Kidney (tissue), 13 donors: ENCODE measurements at regions not wholly inside any gene's neighbourhood (a gene's known extent, or its start where the extent isn't known, plus 50 kb on each side); places are given as distances from the start of the nearest gene placed in this dataset.

Experiments
- DNase-seq, 5 donors: peaks; one replicate each; pipeline ENCODE4 v3.0.0-alpha.2; 2013 to 2020
- FAIRE-seq: peaks from 2 replicates; lab custom pipeline; 2012; peaks lifted over from hg19 to GRCh38; lab: Jason Lieb, UNC
- H3K27ac ChIP-seq, 2 donors: one replicate each; pipeline ENCODE4 v1.7.0; 2013; ENCODE audit warnings: low read depth in 2 of 2, low read length in 2 of 2, inconsistent platforms in 1 of 2
- H3K27me3 ChIP-seq: one replicate; pipeline ENCODE4 v1.7.1; 2013; ENCODE audit warnings: low read length, inconsistent platforms; ENCODE audit not compliant: control insufficient read depth, insufficient read depth
- H3K36me3 ChIP-seq, 3 donors: one replicate each; pipeline versions ENCODE4 v1.7.0 to v1.7.1; 2013; ENCODE audit warnings: low read length in 3 of 3, control low read depth in 1 of 3, inconsistent platforms in 1 of 3; ENCODE audit not compliant: insufficient read depth in 3 of 3, control insufficient read depth in 2 of 3
- H3K4me1 ChIP-seq, 3 donors: one replicate each; pipeline versions ENCODE4 v1.7.0 to v1.7.1; 2013; ENCODE audit warnings: low read length in 3 of 3, inconsistent platforms in 1 of 3, low read depth in 1 of 3; ENCODE audit not compliant: control insufficient read depth in 2 of 3, insufficient read depth in 2 of 3
- H3K4me3 ChIP-seq, 3 donors: one replicate each; pipeline versions ENCODE4 v1.7.0 to v1.8.1; 2013; ENCODE audit warnings: low read length in 3 of 3, control low read depth in 1 of 3, inconsistent platforms in 1 of 3
- H3K9ac ChIP-seq, 3 donors: one replicate each; pipeline versions ENCODE4 v1.7.0 to v1.7.1; 2013; ENCODE audit warnings: low read length in 3 of 3, control low read depth in 1 of 3, inconsistent platforms in 1 of 3
- H3K9me3 ChIP-seq, 3 donors: one replicate each; pipeline versions ENCODE4 v1.7.0 to v1.7.1; 2013; ENCODE audit warnings: low read length in 3 of 3, control low read depth in 1 of 3, inconsistent platforms in 1 of 3; ENCODE audit not compliant: control insufficient read depth in 2 of 3, insufficient read depth in 1 of 3
- CTCF ChIP-seq: IDR thresholded peaks from 3 replicates; pipeline ENCODE4 v1.5.1; 2012; ENCODE audit warnings: mild to moderate bottlenecking, moderate library complexity, borderline replicate concordance; ENCODE audit not compliant: insufficient read depth; ENCODE audit errors: extremely low read depth
- intact Hi-C: fragments of 100-400 bp; cut with DNase I; formaldehyde crosslinking; loops from one replicate; pipeline ENCODE4 v1.11.1; 2022
- donor health status: control.
- donor health status: control.
- donor health status: control.
- donor health status: control.
- donor health status: control.
- donor health status: DM: yes; HTN: yes; CAD: no.
- donor health status: Normal renal cell carcinoma (clear cell type).

DNA sequence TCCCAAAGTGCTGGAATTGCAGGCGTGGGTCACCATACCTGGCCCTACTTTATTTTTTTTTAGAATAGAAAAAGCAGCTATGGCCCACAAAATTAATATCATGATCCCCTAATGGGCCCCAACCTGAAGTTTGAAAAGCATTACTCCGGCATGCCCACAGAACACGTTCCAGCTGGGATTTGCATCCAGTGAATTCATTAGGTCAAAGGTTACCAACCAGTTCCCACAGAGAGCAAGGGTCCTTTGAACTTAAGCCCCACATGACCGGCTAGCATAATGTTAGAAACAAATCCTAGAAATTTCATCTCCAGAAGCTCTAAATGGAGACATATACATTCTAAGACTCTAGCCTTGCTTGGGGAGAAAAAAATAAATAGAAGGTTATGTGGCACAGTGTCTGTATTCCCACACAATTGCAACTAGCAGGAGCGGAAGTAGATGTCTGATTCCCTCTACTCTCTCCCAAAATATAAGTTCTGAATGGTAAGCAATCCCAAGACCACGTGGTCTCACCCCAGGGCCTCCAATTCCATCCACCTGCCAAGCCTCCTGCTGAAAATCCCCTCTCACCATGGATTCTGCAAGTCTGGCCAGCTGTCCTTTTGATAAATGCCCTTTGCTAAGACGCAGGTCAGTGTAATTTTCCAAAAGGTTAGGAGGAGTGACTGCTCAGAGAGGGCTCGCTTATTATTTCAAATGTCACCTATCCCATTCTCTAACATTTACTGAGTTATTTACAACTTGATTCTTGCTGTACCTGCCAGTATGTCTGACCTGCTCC lies 395.8 kb downstream of the NPIPA8 start:
- DNase-seq (no peak), FAIRE-seq (no peak)
- no peaks in the 10 kb centered on the region for H3K27me3 ChIP-seq
- H3K36me3 ChIP-seq, result no peaks in the 10 kb centered on the region
- H3K9me3 ChIP-seq, result no peaks in the 10 kb centered on the region
- intact Hi-C loops, result no loop called here
- peaks cover 0 to 2% (median 0%) of the 10 kb centered on the region in 3 donors for H3K4me1 ChIP-seq
- no peak overlapping the region for H3K9ac ChIP-seq
- no peak overlapping the region for H3K4me3 ChIP-seq
- no peak overlapping the region for H3K27ac ChIP-seq
- TF ChIP-seq CTCF, result no peak

DNA sequence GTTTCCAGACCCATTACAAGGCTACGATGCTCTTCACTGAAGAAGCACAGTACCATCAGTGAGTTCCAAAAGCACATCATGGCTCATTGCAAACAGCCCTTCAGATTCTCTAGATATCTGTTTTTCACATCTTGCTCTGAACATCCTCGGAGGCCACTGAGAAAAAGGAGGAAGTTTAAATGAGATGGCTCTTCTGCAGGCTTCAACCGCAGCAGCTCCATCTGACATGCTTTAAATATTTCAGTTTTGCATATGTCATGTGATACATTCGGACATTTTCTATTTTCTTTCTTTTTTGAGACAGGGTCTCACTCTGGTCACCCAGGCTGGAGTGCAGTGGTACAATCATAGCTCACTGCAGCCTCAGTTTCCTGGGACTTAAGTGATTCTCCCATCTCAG lies 396.8 kb downstream of the NPIPA8 start:
- H3K9me3 ChIP-seq, result no peaks in the 10 kb centered on the region
- FAIRE-seq, result no peak
- H3K27me3 ChIP-seq, result no peaks in the 10 kb centered on the region
- no peak for TF ChIP-seq CTCF
- no peak overlapping the region for H3K4me3 ChIP-seq
- no peaks in the 10 kb centered on the region for H3K36me3 ChIP-seq
- no peak overlapping the region for H3K9ac ChIP-seq
- intact Hi-C loops, result no loop called here
- H3K4me1 ChIP-seq, result peaks cover 0 to 2% (median 0%) of the 10 kb centered on the region in 3 donors
- no peak overlapping the region for H3K27ac ChIP-seq
- DNase-seq, result no peak

DNA sequence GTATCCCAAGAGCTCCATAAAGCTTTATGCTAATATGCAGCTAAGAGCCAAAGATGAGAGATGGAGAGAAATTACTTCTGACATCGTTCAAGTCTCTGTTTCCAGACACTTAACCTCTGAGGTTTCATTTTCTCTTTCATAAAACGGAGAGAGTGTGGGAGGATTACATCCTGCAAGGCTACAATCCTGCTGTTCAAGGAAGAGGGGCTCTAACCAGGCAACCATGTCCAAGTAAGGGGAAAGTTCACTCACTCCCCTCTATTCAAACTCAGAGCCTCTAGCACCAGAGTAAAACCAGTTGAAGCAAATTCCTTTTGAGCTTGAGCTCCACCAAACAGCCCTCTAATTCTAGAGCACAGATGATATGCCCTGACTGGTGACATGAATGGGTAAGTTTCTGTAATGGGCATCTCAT lies 397.4 kb downstream of the NPIPA8 start:
- Histone ChIP-seq H3K27ac (no peak overlapping the region), H3K27me3 (no peaks in the 10 kb centered on the region), H3K4me1 (peaks cover 0 to 2% (median 0%) of the 10 kb centered on the region in 3 donors), H3K9me3 (no peaks in the 10 kb centered on the region), H3K4me3 (no peak overlapping the region), H3K36me3 (no peaks in the 10 kb centered on the region), H3K9ac (no peak overlapping the region)
- DNase-seq (peak in 4 of 5 donors; percentile 39 to 85 (median 65)), FAIRE-seq (no peak)
- intact Hi-C loops, result no loop called here
- no peak for TF ChIP-seq CTCF
